OCI-LY3 (cell line): ENCODE measurements at regions not wholly inside any gene's neighbourhood (a gene's known extent, or its start where the extent isn't known, plus 50 kb on each side); places are given as distances from the start of the nearest gene placed in this dataset.

Experiments used
- H2AFZ ChIP-seq: fragments of 200-600, 300-600 bp; shearing (Covaris generic); 2 replicates; pipeline ENCODE4 v1.6.0; 2014; ENCODE audit warnings: antibody characterized with exemption, low read depth, low read length
- H3K27ac ChIP-seq: fragments of 200-600, 300-600 bp; sonication (generic); 2 replicates; pipeline ENCODE4 v1.5.1; 2014; ENCODE audit warnings: mild to moderate bottlenecking, low read length, moderate library complexity, mixed read lengths
- H3K27me3 ChIP-seq: fragments of 200-600, 300-600 bp; sonication (generic); 2 replicates; pipeline ENCODE4 v1.6.1; 2014; ENCODE audit warnings: low read depth, low read length, mixed read lengths
- H3K36me3 ChIP-seq: fragments of 200-600, 300-600 bp; sonication (generic); replicated peaks from 2 replicates; pipeline ENCODE3; 2014; ENCODE audit warnings: low read depth, low read length, mixed read lengths
- H3K4me1 ChIP-seq: fragments of 300-600, 200-600 bp; sonication (generic); 2 replicates; pipeline ENCODE4 v1.6.1; 2014; ENCODE audit warnings: low read length, mixed read lengths
- H3K4me2 ChIP-seq: fragments of 200-600, 300-600 bp; sonication (generic); 2 replicates; pipeline ENCODE4 v1.6.1; 2014; ENCODE audit warnings: low read length, mixed read lengths
- H3K4me3 ChIP-seq: fragments of 300-600, 200-600 bp; sonication (generic); 2 replicates; pipeline ENCODE4 v1.5.1; 2014; ENCODE audit warnings: antibody characterized with exemption, mild to moderate bottlenecking, low read length, moderate library complexity
- H3K79me2 ChIP-seq: fragments of 300-600, 200-600 bp; shearing (Covaris generic); 2 replicates; pipeline ENCODE4 v1.6.1; 2014; ENCODE audit warnings: mild to moderate bottlenecking, low read length, mixed read lengths
- H3K9ac ChIP-seq: fragments of 300-600, 200-600 bp; shearing (Covaris generic); 2 replicates; pipeline ENCODE4 v1.6.0; 2014; ENCODE audit warnings: mild to moderate bottlenecking, low read length, moderate library complexity
- H3K9me3 ChIP-seq: fragments of 200-600, 300-600 bp; shearing (Covaris generic); 2 replicates; pipeline ENCODE4 v1.6.1; 2014; ENCODE audit warnings: low read length, mixed read lengths; ENCODE audit not compliant: insufficient read depth
- H4K20me1 ChIP-seq: fragments of 200-600, 300-600 bp; sonication (generic); 2 replicates; pipeline ENCODE4 v1.6.1; 2016; ENCODE audit warnings: low read length, mixed read lengths; ENCODE audit not compliant: insufficient read depth
- EZH2phosphoT487 ChIP-seq: fragments of 200-600 bp; shearing (Covaris generic); IDR thresholded peaks from 2 replicates; pipeline ENCODE4 v1.6.1; 2018; ENCODE audit warnings: antibody characterized with exemption, mixed run types, low read depth
- TF ChIP-seq, protein P1 (sequence below): fragments of 200-600, 300-600 bp; sonication (generic); IDR thresholded peaks from 2 replicates; pipeline ENCODE4 v1.5.1; 2014; ENCODE audit warnings: antibody characterized with exemption, low read length, low read depth

DNA sequence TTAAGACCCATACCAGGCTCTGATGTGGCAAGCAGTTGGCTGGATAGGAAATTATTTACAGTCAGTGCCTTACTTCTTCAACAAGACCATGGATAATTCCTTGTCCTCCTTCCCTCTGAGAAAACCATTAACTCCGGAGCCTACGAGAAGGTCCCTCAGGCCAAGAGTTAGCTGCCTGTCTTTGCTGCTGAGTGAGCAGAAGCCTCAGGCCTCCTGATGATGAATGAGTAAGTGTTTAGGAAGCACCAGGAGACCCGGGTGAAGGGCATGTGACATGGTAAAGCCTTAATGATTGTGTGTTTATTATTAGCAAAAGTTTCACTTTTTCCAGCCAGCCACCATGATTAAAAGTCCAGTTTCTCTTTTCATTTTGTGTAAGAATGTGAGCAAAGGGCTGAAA is 174.9 kb upstream of the TOPAZ1 start:
- no peaks in the 10 kb centered on the region for H3K9me3 ChIP-seq
- no peak overlapping the region for H3K27ac ChIP-seq

DNA sequence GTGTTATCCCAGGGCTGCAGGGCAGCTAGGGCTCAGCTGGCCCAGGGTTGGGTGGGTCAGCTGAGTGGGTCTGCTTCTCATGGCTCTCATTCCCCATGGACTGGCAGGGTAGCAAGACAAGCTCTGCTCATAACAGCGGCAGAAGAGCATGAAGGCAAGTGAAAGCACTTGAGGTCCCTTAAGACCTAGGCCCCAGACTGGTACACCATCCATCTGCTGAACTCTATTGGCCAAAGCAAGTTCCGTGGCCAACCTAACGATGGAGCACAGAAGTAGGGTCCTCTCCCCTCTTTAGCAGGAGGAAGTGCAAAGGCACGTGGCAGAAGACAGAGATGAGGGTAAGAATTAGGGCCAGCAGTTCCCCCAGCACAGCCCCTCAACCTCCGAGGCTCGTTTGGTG is 174.3 kb upstream of the TOPAZ1 start:
- no peaks in the 10 kb centered on the region for H3K36me3 ChIP-seq
- H3K79me2 ChIP-seq: no peaks in the 10 kb centered on the region
- H2AFZ ChIP-seq: no peak overlapping the region
- H3K4me3 ChIP-seq: no peak overlapping the region
- TF ChIP-seq, protein P1, sequence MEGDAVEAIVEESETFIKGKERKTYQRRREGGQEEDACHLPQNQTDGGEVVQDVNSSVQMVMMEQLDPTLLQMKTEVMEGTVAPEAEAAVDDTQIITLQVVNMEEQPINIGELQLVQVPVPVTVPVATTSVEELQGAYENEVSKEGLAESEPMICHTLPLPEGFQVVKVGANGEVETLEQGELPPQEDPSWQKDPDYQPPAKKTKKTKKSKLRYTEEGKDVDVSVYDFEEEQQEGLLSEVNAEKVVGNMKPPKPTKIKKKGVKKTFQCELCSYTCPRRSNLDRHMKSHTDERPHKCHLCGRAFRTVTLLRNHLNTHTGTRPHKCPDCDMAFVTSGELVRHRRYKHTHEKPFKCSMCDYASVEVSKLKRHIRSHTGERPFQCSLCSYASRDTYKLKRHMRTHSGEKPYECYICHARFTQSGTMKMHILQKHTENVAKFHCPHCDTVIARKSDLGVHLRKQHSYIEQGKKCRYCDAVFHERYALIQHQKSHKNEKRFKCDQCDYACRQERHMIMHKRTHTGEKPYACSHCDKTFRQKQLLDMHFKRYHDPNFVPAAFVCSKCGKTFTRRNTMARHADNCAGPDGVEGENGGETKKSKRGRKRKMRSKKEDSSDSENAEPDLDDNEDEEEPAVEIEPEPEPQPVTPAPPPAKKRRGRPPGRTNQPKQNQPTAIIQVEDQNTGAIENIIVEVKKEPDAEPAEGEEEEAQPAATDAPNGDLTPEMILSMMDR: no peak
- TF ChIP-seq EZH2phosphoT487: no peak
- H3K9ac ChIP-seq: no peak overlapping the region
- no peaks in the 10 kb centered on the region for H3K9me3 ChIP-seq
- H3K4me1 ChIP-seq: peaks cover 7% of the 10 kb centered on the region; the same call in 1 of the 2 replicates
- no peak overlapping the region for H3K27ac ChIP-seq
- H3K27me3 ChIP-seq: peaks cover 12% of the 10 kb centered on the region; the same call in 1 of the 2 replicates
- no peak overlapping the region for H3K4me2 ChIP-seq
- no peaks in the 10 kb centered on the region for H4K20me1 ChIP-seq

More for the DNA sequence above, 174.9 kb upstream of the TOPAZ1 start:
- Histone ChIP-seq H3K9ac (no peak overlapping the region), H3K4me1 (peaks cover 14% of the 10 kb centered on the region), H3K4me3 (no peak overlapping the region), H3K79me2 (no peaks in the 10 kb centered on the region), H3K4me2 (no peak overlapping the region), H2AFZ (no peak overlapping the region), H3K36me3 (no peaks in the 10 kb centered on the region), H3K27me3 (peaks cover 14% of the 10 kb centered on the region; the same call in 1 of the 2 replicates), H4K20me1 (no peaks in the 10 kb centered on the region)
- no peak for TF ChIP-seq EZH2phosphoT487
- TF ChIP-seq, protein P1: no peak

DNA sequence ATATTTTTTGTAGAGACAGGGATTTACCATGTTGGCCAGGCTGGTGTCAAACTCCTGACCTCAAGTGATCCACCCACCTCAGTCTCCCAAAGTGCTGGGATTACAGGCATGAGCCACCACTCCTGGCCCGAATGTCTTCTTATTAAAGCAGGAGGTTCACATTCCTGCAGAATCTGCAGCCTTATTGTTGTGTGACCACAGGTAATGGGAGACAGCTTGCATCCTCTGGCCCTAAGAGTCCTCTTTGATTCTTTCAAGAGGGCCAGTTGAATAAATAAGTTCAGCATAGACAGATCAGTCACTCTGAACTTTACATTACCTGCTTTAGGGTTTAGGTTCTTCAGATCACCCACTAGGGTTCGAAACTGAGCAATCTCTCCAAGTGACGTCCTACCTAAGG is 172.9 kb upstream of the TOPAZ1 start:
- no peak overlapping the region for H3K4me3 ChIP-seq
- no peak overlapping the region for H3K27ac ChIP-seq
- TF ChIP-seq, protein P1: no peak
- no peak for TF ChIP-seq EZH2phosphoT487
- H3K79me2 ChIP-seq: no peaks in the 10 kb centered on the region
- peaks cover 4% of the 10 kb centered on the region; the same call in 1 of the 2 replicates for H3K4me1 ChIP-seq
- no peak overlapping the region for H2AFZ ChIP-seq
- no peaks in the 10 kb centered on the region for H4K20me1 ChIP-seq
- no peaks in the 10 kb centered on the region for H3K9me3 ChIP-seq
- no peaks in the 10 kb centered on the region for H3K36me3 ChIP-seq
- 0 out of 2 replicates have a peak, but pooled peaks cover 8% of the 10 kb centered on the region for H3K27me3 ChIP-seq
- H3K4me2 ChIP-seq: no peak overlapping the region
- H3K9ac ChIP-seq: no peak overlapping the region

DNA sequence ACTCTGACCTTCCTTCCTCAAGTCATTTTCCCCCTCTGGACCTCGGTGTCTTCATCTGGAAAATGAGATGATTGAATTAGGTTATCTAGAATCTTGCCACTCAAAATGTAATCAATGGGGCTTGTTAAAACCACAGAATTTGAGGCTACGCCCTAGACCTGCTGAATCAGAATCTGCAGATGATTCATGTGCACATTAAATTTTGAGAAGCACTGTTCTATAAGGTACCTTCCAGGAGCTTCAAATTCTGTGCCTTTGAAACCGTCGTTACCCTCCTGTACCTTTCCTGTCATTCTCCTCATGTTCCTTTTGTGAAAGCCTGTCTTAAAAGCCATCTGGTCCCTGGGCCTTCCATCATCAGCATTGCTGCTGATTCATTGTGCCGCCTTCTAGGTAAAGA is 172.4 kb upstream of the TOPAZ1 start:
- H3K4me1 ChIP-seq: peaks cover 4% of the 10 kb centered on the region; the same call in 1 of the 2 replicates
- H3K36me3 ChIP-seq: no peaks in the 10 kb centered on the region
- H3K4me3 ChIP-seq: no peak overlapping the region
- no peaks in the 10 kb centered on the region for H4K20me1 ChIP-seq
- H3K27me3 ChIP-seq: 0 out of 2 replicates have a peak, but pooled peaks cover 4% of the 10 kb centered on the region
- no peak overlapping the region for H2AFZ ChIP-seq
- H3K27ac ChIP-seq: no peak overlapping the region
- H3K4me2 ChIP-seq: no peak overlapping the region
- no peak overlapping the region for H3K9ac ChIP-seq
- TF ChIP-seq EZH2phosphoT487: no peak
- no peaks in the 10 kb centered on the region for H3K79me2 ChIP-seq
- no peaks in the 10 kb centered on the region for H3K9me3 ChIP-seq
